ENCODE measurements at regions not wholly inside any gene's neighbourhood (a gene's known extent, or its start where the extent isn't known, plus 50 kb on each side); places are given as distances from the start of the nearest gene placed in this dataset.
"Not testable (repeated sequence)": the region's sequence is repeated elsewhere in the genome, so short reads cannot be mapped to it uniquely, and the experiment has no call there.

GRCh38 chr2:61690078-61690596 lies 152.0 kb upstream of the XPO1 start:
- in situ Hi-C loops (cut with HindIII; ENCODE audit: low sequenced_read_pairs) = no loop called here
- DNase-seq (ENCODE audit: low spot score) = no peak

GRCh38 chr2:61689568-61689967 lies 151.4 kb upstream of the XPO1 start:
- in situ Hi-C loops (cut with HindIII; ENCODE audit: low sequenced_read_pairs) = no loop called here
- DNase-seq (ENCODE audit: low spot score) = no peak

GRCh38 chr2:61688369-61689334 lies 150.5 kb upstream of the XPO1 start:
- in situ Hi-C loops (cut with HindIII; ENCODE audit: low sequenced_read_pairs) = no loop called here
- DNase-seq (ENCODE audit: low spot score) = no peak

- in situ Hi-C loops (cut with HindIII; ENCODE audit: low sequenced_read_pairs) = no loop called here
- DNase-seq (ENCODE audit: low spot score) = no peak
Measured at GRCh38 chr2:61679096-61679495, 140.9 kb upstream of the XPO1 start.

GRCh38 chr2:61677942-61678341 lies 139.8 kb upstream of the XPO1 start:
- in situ Hi-C loops (cut with HindIII; ENCODE audit: low sequenced_read_pairs) = no loop called here
- DNase-seq (ENCODE audit: low spot score) = no peak

GRCh38 chr2:61677306-61677705 lies 139.2 kb upstream of the XPO1 start:
- DNase-seq (ENCODE audit: low spot score) = no peak
- in situ Hi-C loops (cut with HindIII; ENCODE audit: low sequenced_read_pairs) = no loop called here

GRCh38 chr2:61675204-61675603 lies 137.0 kb upstream of the XPO1 start:
- in situ Hi-C loops (cut with HindIII; ENCODE audit: low sequenced_read_pairs) = no loop called here
- DNase-seq (ENCODE audit: low spot score) = no peak

- in situ Hi-C loops (cut with HindIII; ENCODE audit: low sequenced_read_pairs) = no loop called here
- peak; percentile 16 for DNase-seq (ENCODE audit: low spot score)
Measured at GRCh38 chr2:61671561-61672315, 133.6 kb upstream of the XPO1 start.

- in situ Hi-C loops (cut with HindIII; ENCODE audit: low sequenced_read_pairs) = no loop called here
- peak; percentile 60 for DNase-seq (ENCODE audit: low spot score)
Measured at GRCh38 chr2:61670591-61671501, 132.7 kb upstream of the XPO1 start.

- in situ Hi-C loops (cut with HindIII; ENCODE audit: low sequenced_read_pairs) = no loop called here
- DNase-seq (ENCODE audit: low spot score) = no peak
Measured at GRCh38 chr2:61664190-61664589, 126.0 kb upstream of the XPO1 start.

- in situ Hi-C loops (cut with HindIII; ENCODE audit: low sequenced_read_pairs) = no loop called here
- no peak for DNase-seq (ENCODE audit: low spot score)
Measured at GRCh38 chr2:61662990-61663389, 124.8 kb upstream of the XPO1 start.

GRCh38 chr2:61660511-61661388 lies 122.6 kb upstream of the XPO1 start:
- peak; percentile 41 for DNase-seq (ENCODE audit: low spot score)
- in situ Hi-C loops (cut with HindIII; ENCODE audit: low sequenced_read_pairs) = no loop called here

GRCh38 chr2:61658841-61659780 lies 121.0 kb upstream of the XPO1 start:
- peak; percentile 19 for DNase-seq (ENCODE audit: low spot score)
- in situ Hi-C loops (cut with HindIII; ENCODE audit: low sequenced_read_pairs) = no loop called here

GRCh38 chr2:61649946-61650345 lies 111.8 kb upstream of the XPO1 start:
- DNase-seq (ENCODE audit: low spot score); in situ Hi-C loops (cut with HindIII; ENCODE audit: low sequenced_read_pairs): not testable (repeated sequence)

- DNase-seq (ENCODE audit: low spot score) = no peak
- in situ Hi-C loops (cut with HindIII; ENCODE audit: low sequenced_read_pairs) = no loop called here
Measured at GRCh38 chr2:61649021-61649420, 110.9 kb upstream of the XPO1 start.

GRCh38 chr2:61647044-61647443 lies 108.9 kb upstream of the XPO1 start:
- no peak for DNase-seq (ENCODE audit: low spot score)
- in situ Hi-C loops (cut with HindIII; ENCODE audit: low sequenced_read_pairs) = no loop called here

GRCh38 chr2:61645911-61646310 lies 107.8 kb upstream of the XPO1 start:
- in situ Hi-C loops (cut with HindIII; ENCODE audit: low sequenced_read_pairs) = no loop called here

More at GRCh38 chr2:61645911-61646310, 107.8 kb upstream of the XPO1 start:
- DNase-seq (ENCODE audit: low spot score) = no peak
